H1 (cell line): ENCODE measurements at regions not wholly inside any gene's neighbourhood (a gene's known extent, or its start where the extent isn't known, plus 50 kb on each side); places are given as distances from the start of the nearest gene placed in this dataset.

Source experiments
- BRCA1 ChIP-seq: IDR thresholded peaks from 2 replicates; pipeline ENCODE4 v1.6.1; 2012; ENCODE audit warnings: low read depth, low read length, improper control_type of control experiment
- FOSL1 ChIP-seq: IDR thresholded peaks from 2 replicates; pipeline ENCODE4 v1.6.1; 2011; ENCODE audit warnings: mild to moderate bottlenecking, low read depth, low read length, moderate library complexity; ENCODE audit not compliant: insufficient read depth
- SRF ChIP-seq: IDR thresholded peaks from 2 replicates; pipeline ENCODE4 v1.6.1; 2011; ENCODE audit warnings: mild to moderate bottlenecking, low read depth, low read length, moderate library complexity
- TF ChIP-seq, protein P1 (sequence below), 3 experiments: IDR thresholded peaks; 1 replicate in 2 of 3; 2 replicates in 1 of 3; pipeline versions ENCODE4 v1.5.1 to v1.6.1; 2011; ENCODE audit warnings: low read length in 3 of 3, mild to moderate bottlenecking in 3 of 3, inconsistent platforms in 2 of 3, low read depth in 1 of 3, moderate library complexity in 1 of 3; ENCODE audit not compliant: insufficient read depth in 1 of 3; ENCODE audit errors: control extremely low read depth in 1 of 3
- TF ChIP-seq, protein P2 (sequence below): IDR thresholded peaks from 2 replicates; pipeline ENCODE4 v1.6.1; 2012; ENCODE audit warnings: low read length, inconsistent platforms

DNA sequence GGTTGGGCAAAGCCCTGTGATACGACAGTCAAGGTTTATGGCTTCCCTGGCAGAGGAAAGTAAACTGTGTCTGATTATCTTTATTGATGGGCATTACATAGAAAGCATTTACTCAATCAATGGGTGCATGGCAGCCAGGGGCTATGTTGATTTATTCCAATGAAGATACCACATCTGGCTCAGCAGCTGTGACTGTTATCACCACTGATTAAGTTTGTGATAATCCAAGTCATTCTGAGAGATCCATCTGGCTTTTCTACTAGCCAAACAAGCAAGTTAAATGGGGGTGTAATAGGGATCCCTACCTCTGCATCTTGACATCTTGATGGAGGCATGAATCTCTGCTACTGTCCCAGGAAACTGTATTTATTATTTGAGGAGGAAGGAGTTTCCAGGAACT lies 86.7 kb downstream of the KLF6 start (continued):
- TF ChIP-seq FOSL1 (no peak), BRCA1 (no peak), SRF (no peak)
- TF ChIP-seq, protein P1, sequence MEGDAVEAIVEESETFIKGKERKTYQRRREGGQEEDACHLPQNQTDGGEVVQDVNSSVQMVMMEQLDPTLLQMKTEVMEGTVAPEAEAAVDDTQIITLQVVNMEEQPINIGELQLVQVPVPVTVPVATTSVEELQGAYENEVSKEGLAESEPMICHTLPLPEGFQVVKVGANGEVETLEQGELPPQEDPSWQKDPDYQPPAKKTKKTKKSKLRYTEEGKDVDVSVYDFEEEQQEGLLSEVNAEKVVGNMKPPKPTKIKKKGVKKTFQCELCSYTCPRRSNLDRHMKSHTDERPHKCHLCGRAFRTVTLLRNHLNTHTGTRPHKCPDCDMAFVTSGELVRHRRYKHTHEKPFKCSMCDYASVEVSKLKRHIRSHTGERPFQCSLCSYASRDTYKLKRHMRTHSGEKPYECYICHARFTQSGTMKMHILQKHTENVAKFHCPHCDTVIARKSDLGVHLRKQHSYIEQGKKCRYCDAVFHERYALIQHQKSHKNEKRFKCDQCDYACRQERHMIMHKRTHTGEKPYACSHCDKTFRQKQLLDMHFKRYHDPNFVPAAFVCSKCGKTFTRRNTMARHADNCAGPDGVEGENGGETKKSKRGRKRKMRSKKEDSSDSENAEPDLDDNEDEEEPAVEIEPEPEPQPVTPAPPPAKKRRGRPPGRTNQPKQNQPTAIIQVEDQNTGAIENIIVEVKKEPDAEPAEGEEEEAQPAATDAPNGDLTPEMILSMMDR (IDR thresholded peaks at IDR 0.05; ENCODE audit: control extremely low read depth in 1 of 3, insufficient read depth in 1 of 3, low read depth in 1 of 3, low read length in 3 of 3) = no peak
- TF ChIP-seq, protein P2, sequence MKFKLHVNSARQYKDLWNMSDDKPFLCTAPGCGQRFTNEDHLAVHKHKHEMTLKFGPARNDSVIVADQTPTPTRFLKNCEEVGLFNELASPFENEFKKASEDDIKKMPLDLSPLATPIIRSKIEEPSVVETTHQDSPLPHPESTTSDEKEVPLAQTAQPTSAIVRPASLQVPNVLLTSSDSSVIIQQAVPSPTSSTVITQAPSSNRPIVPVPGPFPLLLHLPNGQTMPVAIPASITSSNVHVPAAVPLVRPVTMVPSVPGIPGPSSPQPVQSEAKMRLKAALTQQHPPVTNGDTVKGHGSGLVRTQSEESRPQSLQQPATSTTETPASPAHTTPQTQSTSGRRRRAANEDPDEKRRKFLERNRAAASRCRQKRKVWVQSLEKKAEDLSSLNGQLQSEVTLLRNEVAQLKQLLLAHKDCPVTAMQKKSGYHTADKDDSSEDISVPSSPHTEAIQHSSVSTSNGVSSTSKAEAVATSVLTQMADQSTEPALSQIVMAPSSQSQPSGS = no peak
